GM19324 (cell line): ENCODE measurements at regions not wholly inside any gene's neighbourhood (a gene's known extent, or its start where the extent isn't known, plus 50 kb on each side); places are given as distances from the start of the nearest gene placed in this dataset.

Source experiments
- ATAC-seq: cut with Tn5 transposase; IDR thresholded peaks from one replicate; pipeline ENCODE4 v1.9.1; 2021; ENCODE audit warnings: mild to moderate bottlenecking, moderate library complexity; ENCODE audit not compliant: unreplicated experiment, low FRiP score

DNA sequence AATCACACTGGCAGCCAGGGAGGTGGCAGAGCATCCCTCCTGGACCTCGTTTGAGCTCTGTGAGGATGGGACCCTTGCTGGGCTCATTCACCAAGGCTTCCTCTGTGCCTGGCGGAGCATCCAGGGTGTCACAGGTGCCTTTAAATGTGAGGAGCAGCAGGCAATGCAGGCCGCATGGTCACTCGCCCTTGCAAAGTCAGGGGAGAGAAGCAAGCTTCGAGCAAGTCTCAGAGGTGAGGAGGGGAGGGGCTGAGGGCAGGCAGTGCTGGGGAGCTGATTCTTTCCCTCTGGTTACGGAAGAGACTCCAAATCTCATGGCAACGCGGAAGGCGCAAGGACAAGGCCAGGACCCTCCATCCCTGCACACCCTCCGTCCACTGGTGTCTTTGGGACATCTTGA is 182.7 kb upstream of the PMEPA1 start:
- ATAC-seq: no peak

DNA sequence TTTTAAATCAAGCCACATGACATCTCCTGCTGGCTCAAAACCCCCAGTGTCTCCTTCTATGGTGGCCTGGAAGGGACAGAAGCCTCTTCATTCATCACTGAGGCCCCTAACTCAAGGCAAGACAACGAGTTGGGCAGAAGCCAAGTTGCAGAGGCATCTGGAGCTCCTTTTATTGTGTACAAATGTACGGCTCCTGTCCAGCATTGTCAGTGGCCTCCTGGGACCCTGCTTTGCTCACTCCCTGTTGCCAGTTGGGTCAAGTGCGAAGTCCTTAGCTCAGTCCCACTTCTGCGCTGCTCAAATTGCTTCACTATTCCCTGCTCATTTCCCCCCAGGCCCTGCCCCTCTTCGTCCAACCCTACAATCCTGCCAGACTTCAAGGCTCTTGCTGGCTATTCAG is 181.2 kb upstream of the PMEPA1 start:
- no peak for ATAC-seq

DNA sequence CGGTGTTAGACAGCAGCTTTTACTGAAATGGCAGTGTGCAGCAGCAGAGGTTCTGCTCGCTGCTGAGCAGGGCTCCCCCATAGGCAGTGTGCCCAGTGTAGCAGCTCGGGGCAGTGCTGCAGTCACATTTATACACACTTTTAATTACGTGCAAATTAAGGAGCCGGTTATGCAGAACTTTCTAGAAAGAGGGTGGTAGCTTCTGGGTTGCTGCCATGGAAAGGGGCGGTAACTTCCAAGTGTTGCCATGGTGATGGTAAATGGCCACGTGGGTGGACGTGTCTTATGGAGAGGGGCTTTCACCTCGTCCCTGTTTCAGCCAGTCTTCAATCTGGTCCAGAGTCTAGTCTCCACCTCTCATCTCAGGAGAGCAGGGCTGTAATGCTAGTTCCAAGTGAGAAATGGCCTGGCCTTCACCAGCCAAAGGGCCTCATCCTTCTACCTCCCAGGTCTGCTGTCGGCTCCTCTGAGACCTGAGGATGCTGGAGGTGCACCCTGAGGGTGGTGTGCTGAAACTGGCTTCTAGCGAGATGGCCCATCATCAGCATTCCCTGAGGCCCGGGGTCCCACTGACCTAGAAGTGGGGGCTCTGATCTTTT is 180.5 kb upstream of the PMEPA1 start:
- ATAC-seq: no peak

DNA sequence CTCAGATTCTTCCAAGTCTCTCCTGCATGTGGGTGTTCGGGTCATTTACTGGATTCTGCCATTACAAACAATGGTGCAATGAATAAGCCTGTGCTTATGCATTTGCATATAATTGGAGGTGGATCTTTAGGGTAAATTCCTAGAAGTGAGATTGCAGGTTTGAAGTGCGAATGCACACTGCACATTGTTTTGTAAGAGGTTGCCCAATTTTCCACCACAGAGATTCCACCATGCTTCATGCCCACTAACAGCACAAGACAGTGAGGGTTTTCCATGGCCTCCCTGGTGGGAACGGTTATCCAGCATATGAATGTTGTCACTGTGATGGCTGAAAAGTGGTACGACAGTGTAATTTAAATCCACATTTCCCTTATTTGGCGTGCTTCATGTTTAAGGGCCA is 178.8 kb upstream of the PMEPA1 start:
- no peak for ATAC-seq

DNA sequence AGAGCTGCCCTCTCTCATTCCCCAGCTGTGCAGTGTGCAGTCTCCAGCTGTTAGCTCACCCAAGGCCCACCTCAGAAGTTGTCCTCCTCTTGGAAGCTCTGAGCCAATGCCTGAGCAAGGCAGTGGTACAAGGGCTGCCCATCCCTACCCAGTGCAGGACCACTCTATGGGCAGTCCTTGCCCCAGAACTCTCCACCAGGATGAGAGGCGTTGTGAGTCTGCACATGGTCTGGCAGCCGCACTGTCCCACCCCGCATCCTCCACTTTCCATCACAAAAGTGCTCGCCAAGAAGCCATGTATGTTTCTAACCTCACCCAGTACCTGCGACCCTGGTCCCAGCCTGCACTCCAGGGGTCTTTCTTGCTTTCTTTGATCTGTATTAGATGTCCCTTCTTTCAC is 175.1 kb upstream of the PMEPA1 start:
- ATAC-seq: no peak

DNA sequence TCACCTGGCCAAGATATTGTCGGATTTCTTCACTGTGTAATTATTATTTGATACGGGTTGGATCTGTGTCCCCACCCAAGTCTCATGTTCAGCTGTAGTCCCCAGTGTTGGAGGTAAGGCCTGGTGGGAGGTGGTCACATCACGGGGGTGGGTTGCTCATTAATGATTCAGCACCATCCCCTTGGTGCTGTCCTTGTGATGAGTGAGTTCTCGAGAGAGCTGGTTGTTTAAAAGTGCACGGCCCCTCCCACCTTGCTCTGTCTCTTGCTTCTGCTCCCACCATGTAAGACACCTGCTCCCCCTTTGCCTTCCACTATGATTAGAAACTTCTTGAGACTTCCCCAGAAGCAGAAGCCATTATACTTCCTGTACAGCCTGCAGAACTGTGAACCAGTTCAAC is 173.9 kb upstream of the PMEPA1 start:
- no peak for ATAC-seq

DNA sequence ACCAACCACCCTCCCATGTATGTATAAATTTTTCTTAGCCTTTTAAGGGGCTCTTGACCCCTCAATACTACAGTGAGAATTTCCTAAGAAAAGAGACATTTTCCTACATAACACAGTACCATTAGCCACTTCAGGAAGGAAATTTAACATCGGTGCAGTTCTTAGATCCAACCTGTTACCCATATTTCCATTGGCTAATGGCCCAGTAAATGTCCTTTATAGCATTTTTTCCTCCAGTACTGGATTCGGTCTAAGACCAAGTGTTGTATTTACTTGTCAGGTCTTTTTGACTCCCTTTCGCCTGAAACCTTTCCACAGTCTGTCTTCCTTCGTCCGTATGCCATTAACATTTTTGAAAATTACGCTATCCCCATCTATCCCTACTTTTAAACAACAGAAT is 173.4 kb upstream of the PMEPA1 start:
- no peak for ATAC-seq

DNA sequence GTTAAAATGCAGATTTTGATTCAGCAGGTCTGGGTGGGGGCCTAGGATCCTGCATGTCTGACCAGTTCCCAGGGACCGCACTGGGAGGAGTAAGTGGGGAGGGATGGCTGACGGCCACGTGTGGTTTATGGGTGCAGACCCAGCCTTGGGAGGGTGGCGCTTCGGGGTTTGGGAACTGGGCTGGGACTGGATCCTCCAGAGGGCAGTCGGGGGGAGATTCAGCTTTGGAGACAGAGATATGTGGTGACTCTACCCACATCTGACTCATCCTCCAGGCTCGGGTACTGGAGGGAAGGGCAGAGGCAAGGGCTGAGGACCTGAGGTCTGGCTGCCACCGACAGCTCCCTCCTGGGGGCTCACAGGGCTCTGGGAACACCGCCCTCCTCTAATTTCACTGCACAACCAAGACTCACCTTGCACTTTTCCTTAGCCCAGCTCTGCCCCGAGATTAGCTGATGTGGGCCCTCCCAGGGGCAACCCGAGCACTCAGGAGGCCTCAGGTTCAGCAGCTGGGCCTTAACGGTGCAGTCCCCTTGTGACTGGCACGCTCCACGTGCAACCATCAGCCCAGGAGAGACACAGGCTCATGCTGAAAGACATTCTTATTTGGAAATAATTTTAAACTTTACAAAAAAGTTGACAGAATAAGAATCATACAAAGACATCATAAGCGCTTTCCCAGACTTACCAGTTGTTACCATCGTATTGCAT is 172.8 kb upstream of the PMEPA1 start:
- no peak for ATAC-seq

DNA sequence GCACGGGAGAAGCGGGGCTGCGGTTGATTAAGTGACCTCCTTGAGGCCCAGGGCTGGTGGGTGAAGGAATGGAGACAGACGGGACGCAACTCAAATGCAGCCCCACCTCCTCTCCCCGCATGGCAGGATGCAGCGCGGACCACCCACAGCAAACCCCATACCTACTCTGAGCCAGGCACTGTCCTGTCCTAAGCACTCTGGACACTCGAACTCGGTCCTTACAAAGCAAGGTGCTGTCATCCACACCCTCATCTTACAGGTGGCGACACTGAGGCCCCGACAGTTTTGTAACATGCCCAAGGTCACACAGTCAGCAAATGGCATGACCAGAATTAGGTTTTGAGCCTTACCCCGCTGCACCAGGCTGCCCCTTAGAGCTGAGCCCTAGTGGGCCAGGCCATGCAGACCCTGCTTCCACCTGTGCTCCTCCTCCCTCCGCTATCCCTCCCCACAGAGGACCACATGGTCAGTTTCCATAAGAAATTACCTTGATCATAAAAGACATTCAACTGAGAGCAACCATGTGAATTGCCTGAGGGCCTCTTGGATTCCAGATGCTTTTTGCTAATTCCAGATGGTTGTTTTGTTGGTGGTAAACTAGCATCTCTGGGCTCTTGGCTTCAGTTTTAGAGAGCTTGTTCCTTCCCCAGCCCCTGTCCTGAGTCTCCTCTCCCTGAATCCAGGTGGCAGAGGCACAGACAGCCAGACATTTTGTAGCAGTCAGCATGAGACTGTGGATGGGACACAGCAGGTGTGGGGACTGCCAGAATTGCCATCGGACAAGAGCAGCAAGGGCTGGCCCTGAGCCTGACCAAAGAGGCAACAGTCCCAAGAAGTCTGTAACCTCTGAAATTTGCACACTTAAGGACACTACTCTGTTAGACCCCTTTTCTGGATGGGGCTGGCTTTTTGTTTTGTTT is 171.9 kb upstream of the PMEPA1 start:
- no peak for ATAC-seq

DNA sequence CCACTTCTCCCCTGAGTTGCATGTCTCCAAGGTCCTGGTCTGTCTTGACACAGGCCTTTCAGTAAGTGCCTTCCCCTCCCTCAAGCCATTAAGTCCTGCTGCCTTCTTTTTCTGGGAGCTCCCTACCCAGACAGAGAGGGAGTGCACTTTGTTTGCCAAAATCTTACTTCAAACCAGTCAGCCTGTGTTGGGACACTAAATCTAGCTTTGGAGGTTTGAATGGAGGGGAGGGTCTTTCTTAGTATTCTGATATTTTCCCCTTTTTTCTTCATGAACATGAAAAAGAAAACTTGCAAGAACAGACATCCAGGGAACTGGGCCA is 170.7 kb upstream of the PMEPA1 start:
- no peak for ATAC-seq

DNA sequence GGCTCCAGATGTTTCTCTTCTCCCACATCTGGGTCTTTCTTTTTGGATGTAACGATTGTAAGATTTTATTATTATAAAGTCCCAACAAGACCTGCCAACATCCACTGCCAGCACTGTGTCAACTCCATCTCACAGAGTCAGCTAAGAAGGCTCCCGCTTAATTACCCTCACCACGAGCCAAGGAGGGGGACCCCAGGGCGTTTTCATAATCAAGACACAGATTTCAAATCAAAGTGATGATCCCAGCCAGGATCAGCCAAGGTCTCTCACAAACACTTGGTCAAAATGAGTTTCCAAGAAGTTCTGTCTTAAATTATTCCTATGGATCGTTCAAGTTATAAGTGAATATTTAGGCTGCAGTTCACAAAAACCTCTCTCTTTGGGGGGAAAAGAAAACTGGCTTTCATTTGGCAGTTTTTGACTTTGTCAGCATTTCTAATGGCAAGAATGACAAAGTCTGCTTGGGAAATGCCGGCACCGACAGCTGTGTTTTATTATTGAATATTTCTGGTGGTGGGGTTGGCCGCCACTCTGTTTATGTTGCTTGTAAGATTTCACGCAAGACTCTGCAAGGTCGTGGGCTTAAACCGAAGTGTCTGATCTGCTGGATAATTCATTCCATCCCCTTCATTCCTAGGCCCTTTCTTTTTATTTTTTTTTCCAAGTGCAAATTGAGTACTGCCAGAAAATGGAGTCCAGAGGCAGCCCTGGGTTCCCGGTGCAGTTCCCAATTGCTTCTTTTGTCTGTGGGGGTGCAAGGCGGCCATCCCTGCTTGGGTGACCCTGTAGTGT is 170.2 kb upstream of the PMEPA1 start:
- no peak for ATAC-seq

DNA sequence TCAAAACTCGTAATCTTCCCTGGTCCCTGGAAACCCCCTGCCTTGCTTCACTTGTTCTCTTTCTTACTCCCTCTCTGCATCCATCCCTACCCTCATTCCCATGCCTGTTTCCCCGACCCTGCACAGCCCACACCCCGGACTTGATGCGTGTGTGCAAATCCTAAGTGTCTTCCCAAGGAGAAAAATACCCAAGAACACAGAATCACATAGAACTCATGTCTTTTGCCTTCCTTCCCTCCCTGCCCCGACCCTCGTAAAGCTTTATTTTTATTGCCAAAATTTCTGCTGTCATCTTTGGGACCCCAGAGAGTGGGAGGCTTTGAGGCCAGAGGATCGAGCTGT is 169.6 kb upstream of the PMEPA1 start:
- no peak for ATAC-seq

DNA sequence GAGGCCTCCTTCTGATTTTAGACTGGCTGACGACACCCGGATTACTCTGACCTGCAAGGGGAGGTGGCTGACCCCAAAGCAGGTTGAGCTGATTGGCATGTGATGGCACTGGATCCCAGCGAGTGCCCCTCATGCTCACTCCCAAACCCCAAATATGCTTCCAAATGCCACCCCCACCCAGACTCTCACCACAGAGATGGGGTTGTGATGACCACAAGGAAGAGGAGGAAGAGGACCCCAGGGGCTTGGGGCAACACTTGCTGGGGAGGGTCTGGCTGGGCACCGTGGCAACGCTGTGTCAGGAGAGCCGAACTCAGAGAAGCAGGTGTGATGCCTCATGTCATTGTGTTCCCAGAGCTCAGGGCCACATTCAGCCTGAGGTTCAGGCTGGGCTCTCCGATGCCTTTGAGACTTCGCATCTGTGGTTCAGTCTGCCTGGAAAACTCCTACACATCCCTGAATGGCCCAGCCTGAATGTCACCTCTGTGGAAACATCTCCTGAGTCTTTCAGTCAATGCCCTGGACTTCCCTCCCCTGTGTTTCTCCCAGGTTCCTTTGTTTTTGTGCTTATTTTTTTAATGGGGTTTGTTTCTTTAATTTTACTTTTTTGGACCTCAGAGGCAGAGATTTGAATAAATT is 169.1 kb upstream of the PMEPA1 start:
- ATAC-seq: no peak

DNA sequence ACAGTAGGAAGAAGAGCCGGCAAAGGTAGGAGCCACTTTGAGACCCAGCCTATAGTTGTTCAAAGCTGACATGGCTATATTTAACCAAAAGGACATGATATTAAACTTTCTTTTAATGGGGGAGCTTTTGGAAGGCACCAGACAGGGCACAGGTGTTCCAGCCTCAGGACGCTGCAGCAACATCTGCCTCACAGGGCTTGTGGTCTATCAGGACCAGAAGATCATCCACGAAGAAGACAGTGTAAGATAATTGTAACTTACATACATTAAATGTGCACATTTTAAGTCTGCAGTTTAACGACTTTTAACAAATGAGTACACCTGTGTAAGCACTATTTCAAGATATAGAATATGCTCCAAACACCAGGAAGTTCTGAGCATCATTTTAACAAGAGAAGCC is 168.2 kb upstream of the PMEPA1 start:
- ATAC-seq: no peak

DNA sequence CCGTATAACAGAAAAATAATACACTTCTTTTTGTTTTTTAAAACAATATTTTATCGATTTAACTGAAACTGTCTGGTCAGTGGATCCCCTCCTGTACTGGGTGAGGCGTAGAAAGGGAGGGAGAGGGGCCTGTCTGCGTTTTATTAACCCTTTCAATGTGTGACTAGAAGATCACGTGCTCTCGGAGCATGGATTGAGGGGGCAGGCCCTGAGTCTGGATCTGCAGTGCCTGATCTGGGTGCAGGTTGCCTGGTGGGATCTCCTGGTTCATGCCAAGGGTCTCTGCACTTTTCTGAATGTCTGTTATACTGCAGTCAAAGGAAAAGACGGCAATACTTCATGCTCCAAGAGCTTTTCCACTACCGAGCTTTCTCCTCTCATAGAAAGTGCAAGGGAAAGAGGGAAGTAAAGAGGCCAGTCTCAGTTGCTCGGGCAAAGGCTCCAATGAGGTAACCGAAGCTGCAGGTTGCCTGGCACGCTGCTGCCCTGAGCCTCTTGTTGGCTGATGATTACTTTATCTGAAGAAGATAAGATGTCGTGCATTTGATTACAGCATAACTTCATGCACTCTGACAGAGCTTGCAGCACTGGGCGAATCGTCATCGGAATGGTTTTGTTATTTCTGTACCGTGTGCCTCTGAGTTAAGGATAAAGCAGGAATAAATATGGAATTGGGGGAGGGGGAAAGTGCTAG is 167.5 kb upstream of the PMEPA1 start:
- no peak for ATAC-seq

DNA sequence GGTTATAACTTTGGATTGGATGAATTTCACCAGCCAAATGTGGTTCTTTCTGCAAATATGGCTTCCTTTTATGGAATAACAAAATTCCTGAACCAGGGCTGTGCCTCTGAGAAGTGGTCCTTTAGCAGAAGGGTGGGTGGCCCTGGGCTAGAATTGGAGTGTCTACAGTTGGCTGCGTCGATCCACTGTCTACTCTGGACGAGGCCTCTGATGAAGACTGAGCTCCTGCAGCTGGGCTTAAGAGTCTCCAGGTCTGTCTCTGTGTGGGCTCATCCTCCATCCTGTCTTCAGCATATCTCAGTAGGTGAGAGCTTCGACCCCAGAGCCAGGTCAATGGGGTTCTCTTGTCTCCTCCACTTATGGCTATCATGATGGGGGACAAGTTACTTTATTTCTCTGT is 166.3 kb upstream of the PMEPA1 start:
- ATAC-seq: no peak

DNA sequence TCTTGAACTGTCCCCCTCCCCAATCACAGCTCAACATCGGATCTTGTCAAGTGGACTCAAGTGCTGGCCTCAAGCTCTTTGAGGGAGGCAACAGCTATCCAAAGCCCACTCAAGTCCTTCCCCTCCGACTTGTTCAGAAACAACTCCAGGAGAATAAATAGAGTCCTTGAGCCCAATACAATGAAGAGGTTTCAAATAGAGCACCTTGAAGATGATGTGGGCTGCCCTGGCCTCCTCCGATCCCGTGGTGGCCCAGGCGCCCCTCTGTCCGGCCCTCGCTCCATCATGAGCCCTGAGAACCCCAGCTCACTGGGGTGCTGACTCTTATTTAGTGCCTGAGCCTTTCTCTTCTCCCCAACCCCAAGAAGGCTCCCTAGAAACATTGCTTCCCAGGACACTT is 164.3 kb upstream of the PMEPA1 start:
- no peak for ATAC-seq

DNA sequence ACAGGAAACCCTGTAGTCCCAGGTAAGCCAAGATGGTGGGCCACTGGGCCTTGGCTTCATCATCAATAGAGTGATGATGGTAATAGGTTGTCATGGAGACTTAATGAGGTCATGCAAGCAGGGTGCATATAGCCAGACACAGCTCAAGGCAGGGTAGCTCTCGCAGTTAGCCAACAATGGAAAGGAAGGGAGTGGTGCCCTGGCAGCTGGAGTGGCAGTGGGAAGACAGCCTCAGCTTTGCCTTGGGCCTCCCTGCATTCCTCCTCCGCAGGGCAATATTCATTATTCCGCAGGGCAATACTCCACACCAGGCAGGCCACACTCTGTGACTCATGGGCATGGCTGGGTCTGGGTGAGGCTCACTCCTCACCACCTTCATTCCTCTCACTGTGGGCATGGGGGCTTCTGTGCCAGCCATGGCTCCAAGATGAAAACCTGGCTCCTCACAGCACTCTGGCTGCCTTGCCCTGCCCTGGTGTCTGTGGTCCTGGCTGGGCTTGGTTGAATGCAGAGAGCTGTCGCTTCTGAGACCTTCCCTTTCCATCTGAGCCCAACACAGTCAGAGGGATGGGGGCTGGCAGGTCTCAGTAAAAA is 163.1 kb upstream of the PMEPA1 start:
- ATAC-seq: no peak

DNA sequence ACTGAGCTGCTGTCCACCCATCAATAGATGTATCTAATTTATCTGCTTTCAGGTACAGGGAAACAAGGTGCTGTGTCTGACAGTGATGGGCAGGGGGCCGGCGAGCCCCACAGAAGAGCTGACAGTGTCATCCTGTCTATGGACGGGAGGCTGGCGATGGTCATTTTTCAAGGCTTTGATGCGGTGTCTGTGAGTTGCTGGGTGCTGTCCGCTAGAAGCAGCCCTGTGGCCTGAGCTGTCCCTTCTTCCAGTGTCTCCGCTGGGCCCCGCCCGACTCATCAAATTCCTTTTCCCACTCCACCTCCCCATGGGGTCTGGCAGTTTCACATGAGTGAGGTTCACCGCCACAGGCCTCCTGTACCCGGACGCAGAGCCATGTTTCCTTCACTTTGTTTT is 161.4 kb upstream of the PMEPA1 start:
- ATAC-seq: no peak
